Esophagus (tissue), 2 donors: ENCODE measurements at regions not wholly inside any gene's neighbourhood (a gene's known extent, or its start where the extent isn't known, plus 50 kb on each side); places are given as distances from the start of the nearest gene placed in this dataset.

Source experiments
- H3K27ac ChIP-seq, 2 donors: one replicate each; pipeline ENCODE4 v1.5.1; 2013; ENCODE audit warnings: low read depth in 2 of 2, mild to moderate bottlenecking in 2 of 2, inconsistent platforms in 1 of 2, low read length in 1 of 2, moderate library complexity in 1 of 2
- H3K27me3 ChIP-seq, 2 donors: one replicate each; pipeline ENCODE4 v1.6.1; 2013; ENCODE audit warnings: low read length in 2 of 2, control low read depth in 1 of 2, mild to moderate bottlenecking in 1 of 2; ENCODE audit not compliant: insufficient read depth in 2 of 2, control insufficient read depth in 1 of 2
- H3K36me3 ChIP-seq, 2 donors: one replicate each; pipeline ENCODE4 v1.6.1; 2013; ENCODE audit warnings: low read length in 1 of 2; ENCODE audit not compliant: control insufficient read depth in 2 of 2, insufficient read depth in 2 of 2
- H3K4me1 ChIP-seq, 2 donors: one replicate each; pipeline ENCODE4 v1.6.1; 2013; ENCODE audit warnings: low read length in 1 of 2; ENCODE audit not compliant: control insufficient read depth in 2 of 2, insufficient read depth in 2 of 2
- H3K4me3 ChIP-seq, 2 donors: one replicate each; pipeline ENCODE4 v1.5.1; 2013; ENCODE audit warnings: low read length in 2 of 2, mild to moderate bottlenecking in 2 of 2, low read depth in 1 of 2, moderate library complexity in 1 of 2
- H3K9me3 ChIP-seq, 2 donors: one replicate each; pipeline ENCODE4 v1.6.1; 2013; ENCODE audit warnings: mild to moderate bottlenecking in 2 of 2, low read depth in 1 of 2, low read length in 1 of 2, moderate library complexity in 1 of 2; ENCODE audit not compliant: control insufficient read depth in 2 of 2, insufficient read depth in 1 of 2
- WGBS, 2 donors: extraction: QIAGEN DNeasy Blood & Tissue Kit; methylation state at CpG; one replicate each; pipeline ENCODE4 v1.1.7; 2013; 5-methylcytosine and 5-hydroxymethylcytosine counted together
- donor health status: healthy with polysubstance abuse.
- donor health status: Bipolar disorder and iron deficiency.

DNA sequence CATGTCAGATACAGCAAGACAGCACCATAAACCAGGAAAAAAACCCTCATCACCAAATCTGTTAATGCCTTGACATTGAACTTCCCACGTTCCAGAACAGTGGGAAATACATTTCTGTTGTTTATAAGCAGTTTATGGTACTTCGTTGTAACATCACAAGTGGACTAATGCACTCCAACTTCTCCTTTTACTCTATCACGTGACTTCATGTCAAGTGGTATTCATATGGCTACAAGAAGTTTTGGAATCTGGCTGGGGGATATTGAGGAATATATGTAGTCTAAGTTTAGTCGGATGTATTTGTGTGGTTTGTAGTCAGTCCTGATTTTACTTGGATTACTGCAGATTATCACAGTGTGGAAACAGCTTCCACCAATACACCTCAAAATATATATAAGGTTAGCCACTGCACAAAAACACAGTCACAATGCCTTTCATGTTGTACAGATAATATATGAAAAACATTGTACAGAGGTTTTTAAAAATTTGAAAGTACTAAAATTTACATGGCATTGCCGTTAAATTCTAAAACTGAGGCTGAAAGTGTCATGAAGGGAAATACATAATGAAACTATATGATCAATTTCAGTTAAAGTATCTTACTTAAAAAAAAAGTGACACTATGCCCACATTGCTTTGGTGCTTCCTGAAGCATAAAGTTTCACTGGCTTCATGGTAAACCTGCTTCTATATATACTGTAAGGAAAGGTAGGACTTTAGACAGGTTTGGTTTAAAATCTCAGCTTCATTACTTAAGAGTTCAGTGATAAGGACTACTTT is 134.1 kb downstream of the CASP12 start:
- H3K27ac ChIP-seq = no peak overlapping the region
- WGBS, 2 donors = 81 to 86% methylated on average over 5 of the region's 5 CpGs
- H3K4me1 ChIP-seq = no peaks in the 10 kb centered on the region

DNA sequence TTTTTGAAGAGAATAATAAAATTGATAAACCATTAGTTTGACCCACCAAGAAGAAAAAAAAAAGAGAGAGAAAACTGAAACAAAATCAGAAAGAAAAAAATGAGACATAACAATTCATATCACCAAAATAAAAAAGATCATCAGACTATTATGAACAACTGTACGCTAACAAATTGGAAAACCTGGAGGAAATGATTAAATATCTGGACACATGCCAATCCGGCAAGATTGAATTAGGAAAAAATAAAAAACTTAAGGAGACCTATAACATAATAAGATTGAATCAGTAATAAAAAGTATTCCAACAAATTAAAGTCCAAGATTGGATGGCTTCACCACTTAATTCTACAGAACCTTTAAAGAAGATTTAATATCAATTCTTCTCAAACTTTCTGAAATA is 136.7 kb downstream of the CASP12 start:
- Histone ChIP-seq H3K27ac (no peak overlapping the region), H3K4me3 (no peak overlapping the region), H3K27me3 (no peaks in the 10 kb centered on the region), H3K36me3 (no peaks in the 10 kb centered on the region), H3K9me3 (peaks cover 0 to 3% of the 10 kb centered on the region in 2 donors), H3K4me1 (peaks cover 3 to 4% of the 10 kb centered on the region in 2 donors)
- WGBS, 2 donors = 86% methylated on average over 2 of the region's 2 CpGs

More for the DNA sequence above, 134.1 kb downstream of the CASP12 start:
- H3K36me3 ChIP-seq = no peaks in the 10 kb centered on the region
- H3K9me3 ChIP-seq = no peaks in the 10 kb centered on the region
- H3K4me3 ChIP-seq = no peak overlapping the region
- no peaks in the 10 kb centered on the region for H3K27me3 ChIP-seq

DNA sequence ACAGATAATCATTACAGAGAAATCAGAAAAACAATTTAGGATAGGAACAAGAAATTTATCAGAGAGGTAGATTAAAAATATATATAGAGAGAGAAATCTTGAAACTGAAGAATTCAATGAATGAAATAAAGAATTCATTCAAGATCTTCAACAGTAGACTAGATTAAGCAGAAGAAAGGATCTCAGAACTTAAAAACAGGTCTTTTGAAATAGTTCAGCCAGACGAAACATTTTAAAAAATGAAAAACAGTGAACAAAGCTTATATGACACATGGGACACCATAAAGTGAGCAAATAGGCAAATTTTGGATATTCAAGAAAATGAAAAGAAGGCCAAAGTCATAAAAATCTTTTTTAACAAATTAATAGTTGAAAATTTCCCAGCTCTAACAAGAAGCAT is 138.8 kb downstream of the CASP12 start:
- H3K9me3 ChIP-seq = peaks cover 0 to 3% of the 10 kb centered on the region in 2 donors
- H3K36me3 ChIP-seq = no peaks in the 10 kb centered on the region
- 95% methylated on average over 1 of the region's 1 CpG for WGBS, 2 donors
- peaks cover 3 to 4% of the 10 kb centered on the region in 2 donors for H3K4me1 ChIP-seq
- no peaks in the 10 kb centered on the region for H3K27me3 ChIP-seq
- H3K27ac ChIP-seq = no peak overlapping the region
- no peak overlapping the region for H3K4me3 ChIP-seq

DNA sequence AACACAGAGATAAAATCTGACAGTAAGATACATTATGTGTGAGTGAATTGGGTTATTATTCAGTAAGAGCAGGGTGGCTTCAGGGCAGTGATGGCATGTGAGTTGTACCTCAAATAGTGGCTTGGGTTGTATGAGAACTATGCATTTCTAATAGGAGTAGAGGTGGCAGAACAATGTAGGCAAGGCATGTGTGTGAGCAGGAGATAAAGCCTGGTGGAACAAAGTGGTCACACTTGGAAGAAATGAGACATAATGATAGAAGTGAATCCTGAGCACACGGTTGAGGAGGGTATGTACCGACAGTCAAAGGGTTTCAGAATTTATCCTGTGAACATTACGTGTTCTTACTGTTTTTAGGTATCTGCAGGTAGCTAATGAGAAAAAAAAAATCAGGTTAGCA is 159.3 kb downstream of the CASP12 start:
- Histone ChIP-seq H3K36me3 (no peaks in the 10 kb centered on the region), H3K4me3 (no peak overlapping the region), H3K27me3 (no peaks in the 10 kb centered on the region), H3K4me1 (peaks cover 0 to 2% of the 10 kb centered on the region in 2 donors), H3K27ac (no peak overlapping the region), H3K9me3 (peaks cover 0 to 3% of the 10 kb centered on the region in 2 donors)
- 76% methylated on average over 3 of the region's 3 CpGs for WGBS, 2 donors

DNA sequence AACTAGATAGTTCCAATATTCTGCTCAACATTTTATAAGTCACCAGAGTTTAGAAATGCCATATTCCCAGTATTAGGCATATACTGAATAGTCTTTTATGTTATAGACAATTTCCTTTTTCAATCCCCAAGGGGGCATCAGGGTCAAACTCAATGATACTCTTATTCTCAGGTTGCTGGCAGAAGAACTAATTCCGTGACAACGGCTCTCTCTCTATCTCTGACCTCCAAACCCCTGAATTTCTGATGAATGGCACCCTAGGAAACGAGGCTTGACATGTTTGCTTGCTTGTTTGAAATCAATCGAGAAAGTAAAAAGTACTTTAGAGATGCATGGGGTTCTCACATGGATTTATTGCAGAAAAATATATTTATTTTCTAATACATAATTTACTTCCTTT is 160.1 kb downstream of the CASP12 start:
- peaks cover 0 to 3% of the 10 kb centered on the region in 2 donors for H3K9me3 ChIP-seq
- H3K4me3 ChIP-seq = no peak overlapping the region
- 73 to 82% methylated on average over 4 of the region's 4 CpGs for WGBS, 2 donors
- H3K36me3 ChIP-seq = no peaks in the 10 kb centered on the region
- H3K27me3 ChIP-seq = no peaks in the 10 kb centered on the region
- H3K27ac ChIP-seq = no peak overlapping the region
- peaks cover 0 to 2% of the 10 kb centered on the region in 2 donors for H3K4me1 ChIP-seq

DNA sequence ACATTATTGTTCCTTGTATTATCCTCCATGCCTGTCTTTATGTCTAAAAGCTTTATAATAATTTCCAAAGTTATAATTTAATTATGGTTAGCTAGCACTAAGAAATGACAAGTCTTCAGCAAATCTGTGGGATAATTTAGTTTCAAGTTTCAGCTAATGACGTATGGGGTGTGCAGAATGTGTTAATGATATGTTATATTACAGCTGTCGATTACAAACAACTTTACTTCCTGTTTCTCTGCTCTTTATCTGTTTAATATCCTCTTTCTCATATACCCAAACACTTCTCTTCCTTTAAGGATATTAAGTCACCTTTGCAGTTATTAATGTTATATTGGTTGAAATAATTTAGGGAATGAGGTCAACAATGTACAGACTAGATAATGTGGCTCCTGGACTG is 161.8 kb downstream of the CASP12 start:
- peaks cover 0 to 2% of the 10 kb centered on the region in 2 donors for H3K4me1 ChIP-seq
- H3K9me3 ChIP-seq = peaks cover 0 to 3% of the 10 kb centered on the region in 2 donors
- H3K4me3 ChIP-seq = no peak overlapping the region
- no peaks in the 10 kb centered on the region for H3K36me3 ChIP-seq
- H3K27me3 ChIP-seq = no peaks in the 10 kb centered on the region
- H3K27ac ChIP-seq = no peak overlapping the region
- WGBS, 2 donors = 47 to 59% methylated on average over 2 of the region's 2 CpGs

DNA sequence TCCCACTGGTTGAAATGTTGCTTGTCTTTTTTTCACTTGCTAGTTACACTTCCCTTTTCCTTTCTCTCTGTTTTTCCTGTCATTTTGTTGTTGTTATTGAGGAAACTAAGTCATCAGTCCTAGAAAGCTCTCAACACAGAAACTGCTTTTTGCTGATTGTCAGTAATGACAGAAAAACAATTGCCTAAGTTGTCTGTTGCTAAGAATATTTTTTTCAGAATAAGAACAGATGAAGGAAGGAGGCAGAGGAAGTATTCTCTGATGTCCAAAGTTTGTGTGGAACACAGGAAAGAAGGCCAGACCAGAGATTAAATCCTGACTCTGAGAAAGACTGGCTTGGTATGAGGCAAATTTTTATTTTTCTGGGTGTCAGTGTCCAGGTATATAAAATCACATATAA is 163.3 kb downstream of the CASP12 start:
- Histone ChIP-seq H3K4me3 (no peak overlapping the region), H3K27me3 (no peaks in the 10 kb centered on the region), H3K9me3 (peaks cover 0 to under 1% of the 10 kb centered on the region in 2 donors), H3K36me3 (no peaks in the 10 kb centered on the region), H3K27ac (no peak overlapping the region), H3K4me1 (no peaks in the 10 kb centered on the region)

DNA sequence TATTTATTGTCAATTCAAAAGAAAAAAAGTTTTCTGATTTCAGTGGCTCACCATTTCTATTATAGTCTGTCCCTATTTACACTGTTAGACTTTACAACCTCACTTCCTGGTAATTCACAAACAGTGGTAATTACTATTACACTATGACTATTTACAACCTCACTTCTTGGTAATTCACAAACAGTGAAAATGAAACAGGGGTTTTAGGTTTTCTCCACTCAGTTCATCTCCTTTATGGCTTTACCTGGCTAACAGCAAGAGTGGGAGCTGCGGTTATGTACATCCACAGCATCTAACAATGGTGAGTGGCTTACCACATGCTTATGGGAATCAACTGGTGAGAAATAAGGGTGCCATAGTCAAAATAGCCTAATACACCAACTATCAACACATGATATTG is 166.4 kb downstream of the CASP12 start:
- H3K9me3 ChIP-seq = no peaks in the 10 kb centered on the region
- no peaks in the 10 kb centered on the region for H3K4me1 ChIP-seq
- H3K27ac ChIP-seq = no peak overlapping the region
- 73 to 85% methylated on average over 1 of the region's 1 CpG for WGBS, 2 donors
- no peak overlapping the region for H3K4me3 ChIP-seq
- H3K27me3 ChIP-seq = no peaks in the 10 kb centered on the region
- no peaks in the 10 kb centered on the region for H3K36me3 ChIP-seq

DNA sequence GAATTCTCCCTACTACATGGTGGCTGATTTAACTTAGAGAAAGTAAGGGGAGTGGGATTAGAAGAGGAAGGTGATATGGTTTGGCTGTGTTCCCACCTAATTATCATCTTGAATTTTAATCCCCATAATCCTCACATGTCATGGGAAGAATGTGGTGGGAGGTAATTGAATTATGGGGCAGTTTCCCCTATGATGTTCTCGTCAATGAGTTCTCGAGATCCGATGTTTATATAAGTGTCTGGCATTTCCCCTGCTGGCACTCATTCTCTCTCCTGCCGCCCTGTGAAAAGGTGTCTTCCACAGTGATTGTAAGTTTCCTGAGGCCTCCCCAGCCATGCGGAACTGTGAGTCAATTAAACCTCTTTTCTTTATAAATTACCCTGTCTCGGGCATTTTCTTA is 169.3 kb downstream of the CASP12 start:
- Histone ChIP-seq H3K9me3 (no peaks in the 10 kb centered on the region), H3K4me3 (no peak overlapping the region), H3K27ac (no peak overlapping the region), H3K36me3 (no peaks in the 10 kb centered on the region), H3K4me1 (no peaks in the 10 kb centered on the region), H3K27me3 (no peaks in the 10 kb centered on the region)
- WGBS, 2 donors = 73 to 80% methylated on average over 6 of the region's 6 CpGs

DNA sequence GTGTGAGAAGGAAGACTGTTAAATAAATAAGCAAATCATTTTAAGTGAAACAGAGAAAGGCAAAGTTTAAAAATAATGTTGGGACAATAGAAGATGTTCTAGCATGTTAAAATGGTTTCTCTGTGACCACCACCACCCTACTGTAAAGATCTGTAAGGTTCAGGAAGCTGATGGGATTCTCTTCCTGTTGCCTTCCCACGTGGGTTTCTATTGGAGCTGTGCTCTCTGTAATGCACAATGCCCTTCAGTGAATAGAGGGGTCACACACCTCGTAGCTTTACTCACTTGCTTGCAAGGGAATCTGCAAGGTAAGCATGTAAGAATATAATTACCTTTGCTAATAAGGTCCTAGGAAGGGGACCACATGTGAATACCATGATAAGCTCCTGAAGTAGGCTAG is 170.5 kb downstream of the CASP12 start:
- H3K27ac ChIP-seq = no peak overlapping the region
- no peaks in the 10 kb centered on the region for H3K9me3 ChIP-seq
- no peaks in the 10 kb centered on the region for H3K4me1 ChIP-seq
- WGBS, 2 donors = 44 to 51% methylated on average over 2 of the region's 2 CpGs
- H3K4me3 ChIP-seq = no peak overlapping the region
- H3K27me3 ChIP-seq = no peaks in the 10 kb centered on the region
- H3K36me3 ChIP-seq = no peaks in the 10 kb centered on the region
